ENCODE measurements at regions not wholly inside any gene's neighbourhood (a gene's known extent, or its start where the extent isn't known, plus 50 kb on each side); places are given as distances from the start of the nearest gene placed in this dataset.
"Not testable (repeated sequence)": the region's sequence is repeated elsewhere in the genome, so short reads cannot be mapped to it uniquely, and the experiment has no call there.

DNA sequence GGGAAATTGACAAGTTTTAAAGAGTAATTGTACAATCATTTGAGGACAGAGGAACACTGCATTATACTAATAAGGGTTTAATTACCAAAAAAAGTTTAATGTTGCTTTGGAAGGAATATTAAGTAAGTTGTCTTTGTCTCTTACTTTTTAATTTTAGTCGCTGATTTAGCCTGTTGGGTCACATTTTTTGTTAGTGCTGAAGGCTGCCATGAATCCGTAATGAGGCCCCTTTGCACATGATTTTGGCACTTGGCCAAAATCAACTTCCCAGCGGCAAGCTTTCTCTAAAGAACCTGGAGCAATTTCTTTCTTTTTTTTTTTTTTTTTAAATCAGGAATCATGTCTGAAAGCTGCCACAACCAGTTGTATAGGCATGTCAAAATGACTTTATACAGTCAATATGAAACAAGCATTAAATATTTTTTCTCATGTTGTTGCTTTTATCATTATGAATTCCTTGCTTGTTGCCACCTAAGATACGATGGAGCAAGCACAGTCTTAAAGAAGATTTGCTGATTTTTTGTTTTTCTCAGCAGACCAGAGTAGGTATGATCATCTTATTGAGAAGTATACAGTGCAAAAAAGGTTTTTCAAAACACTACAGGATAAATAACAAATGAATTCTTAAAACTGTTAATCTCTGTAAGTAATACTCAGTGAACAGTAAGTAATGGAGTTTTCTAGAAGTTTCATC lies 690.4 kb downstream of the USP25 start:
- no peak for DNase-seq (ENCODE audit: low read depth)

DNA sequence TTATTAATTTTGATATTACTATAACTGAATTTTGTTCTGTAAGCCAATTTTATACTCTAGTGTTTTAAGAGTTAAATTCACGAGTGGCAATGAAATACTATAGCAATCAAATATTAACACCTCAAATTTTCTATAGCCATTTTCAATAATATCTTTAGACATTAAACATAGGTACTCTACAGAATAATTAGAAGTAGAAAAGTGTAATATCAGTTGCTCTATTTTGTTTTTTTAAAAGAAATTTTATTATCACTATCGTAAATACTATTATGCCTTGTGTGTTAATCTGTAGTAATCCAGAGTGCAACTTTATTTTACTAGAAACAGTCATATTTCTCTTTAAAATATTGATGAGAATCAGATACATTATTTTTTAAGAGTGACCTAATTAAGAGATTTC lies 691.2 kb downstream of the USP25 start:
- no peak for DNase-seq (ENCODE audit: low read depth)

DNA sequence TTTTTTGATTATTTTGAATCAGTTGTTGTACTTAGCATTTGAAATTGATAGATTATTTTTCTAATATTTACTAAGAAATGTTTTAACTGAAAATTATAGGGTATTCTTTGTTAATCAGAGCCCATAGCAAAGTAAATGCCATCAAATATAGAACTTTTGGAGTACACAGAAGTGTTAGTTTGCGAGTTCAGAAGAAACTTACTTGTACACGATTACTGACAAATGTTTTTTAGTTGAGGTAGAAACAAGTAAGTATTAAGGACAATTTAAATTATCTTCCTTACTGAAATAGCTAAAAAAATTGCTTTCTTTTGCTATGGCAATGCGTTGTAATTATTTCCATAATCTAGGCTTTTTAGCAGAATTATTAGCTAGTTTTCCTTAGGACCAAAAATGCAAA lies 692.2 kb downstream of the USP25 start:
- DNase-seq (ENCODE audit: low read depth) = no peak

DNA sequence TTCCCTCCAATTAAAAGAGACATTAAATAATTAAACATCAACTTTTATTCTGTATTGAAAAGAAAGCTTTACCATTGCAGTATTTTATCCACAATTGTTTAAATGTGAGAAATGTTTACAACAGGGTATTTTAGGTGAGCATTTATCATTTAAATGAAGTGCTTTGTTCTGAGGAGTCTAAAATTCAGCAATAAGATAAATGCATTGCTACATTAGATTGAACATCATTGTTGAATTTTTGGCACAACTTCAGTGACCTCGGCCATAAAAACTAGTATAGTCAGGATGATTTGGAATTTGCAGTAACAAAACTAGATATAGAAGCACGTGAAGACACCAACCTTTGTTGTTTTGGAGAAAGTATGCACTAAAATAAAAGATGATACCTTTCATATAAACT lies 692.9 kb downstream of the USP25 start:
- DNase-seq (ENCODE audit: low read depth) = no peak

DNA sequence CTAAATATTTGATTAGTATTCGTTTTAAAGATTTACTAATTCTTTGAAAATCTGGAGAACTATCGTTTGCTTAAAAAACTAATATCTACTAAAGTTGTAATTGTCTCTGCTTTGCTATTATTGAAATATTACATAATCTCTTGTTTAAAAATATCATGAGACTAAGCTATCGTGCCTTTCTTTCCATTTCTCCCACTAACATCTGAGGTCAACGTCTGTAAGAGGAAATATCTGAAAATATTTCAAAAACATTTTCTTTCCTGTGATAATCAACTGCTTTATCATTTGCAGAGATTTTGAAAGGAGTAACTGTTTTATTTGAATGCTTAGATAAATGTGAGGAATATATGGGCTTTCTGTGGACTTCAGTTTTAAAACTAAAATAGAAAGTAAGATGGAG lies 694.1 kb downstream of the USP25 start:
- no peak for DNase-seq (ENCODE audit: low read depth)

DNA sequence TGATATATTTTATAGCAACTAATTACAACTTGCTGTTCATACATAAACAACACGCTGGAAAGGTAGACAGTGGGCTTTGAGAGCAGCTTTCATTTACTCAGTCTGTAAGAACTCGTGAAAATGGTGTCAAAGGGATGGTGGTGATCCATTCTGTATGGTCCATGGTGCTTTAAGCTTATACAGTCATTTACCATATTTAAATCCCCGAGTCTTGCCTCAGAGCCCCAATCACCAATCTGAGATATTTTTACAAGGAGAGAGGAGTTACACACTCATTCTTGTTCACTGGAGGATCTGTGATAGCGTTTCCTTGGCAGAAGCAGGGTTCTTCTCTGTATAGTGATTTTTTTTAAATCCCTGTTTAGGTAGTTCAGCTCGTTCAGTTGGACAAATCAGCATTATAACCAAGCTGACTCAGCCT lies 694.6 kb downstream of the USP25 start:
- DNase-seq (ENCODE audit: low read depth) = no peak

DNA sequence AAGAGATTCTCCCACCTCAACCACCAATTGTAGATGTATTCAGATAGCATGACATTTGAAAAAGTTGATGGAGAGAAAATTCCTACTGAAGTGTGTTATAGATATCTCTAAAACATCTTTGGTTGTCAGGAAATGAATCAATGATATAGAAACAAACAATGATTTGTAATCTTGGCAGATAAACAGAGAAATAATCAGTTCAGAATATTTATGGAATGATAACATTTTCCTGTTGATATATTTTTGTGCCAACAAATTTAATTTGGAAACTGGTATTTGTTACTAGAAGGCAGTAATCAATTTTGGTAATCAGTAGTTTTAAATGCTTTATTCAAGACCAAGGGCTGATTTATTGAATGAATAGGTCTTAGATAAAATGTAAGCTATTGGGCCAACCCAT lies 695.6 kb downstream of the USP25 start:
- no peak for DNase-seq (ENCODE audit: low read depth)

DNA sequence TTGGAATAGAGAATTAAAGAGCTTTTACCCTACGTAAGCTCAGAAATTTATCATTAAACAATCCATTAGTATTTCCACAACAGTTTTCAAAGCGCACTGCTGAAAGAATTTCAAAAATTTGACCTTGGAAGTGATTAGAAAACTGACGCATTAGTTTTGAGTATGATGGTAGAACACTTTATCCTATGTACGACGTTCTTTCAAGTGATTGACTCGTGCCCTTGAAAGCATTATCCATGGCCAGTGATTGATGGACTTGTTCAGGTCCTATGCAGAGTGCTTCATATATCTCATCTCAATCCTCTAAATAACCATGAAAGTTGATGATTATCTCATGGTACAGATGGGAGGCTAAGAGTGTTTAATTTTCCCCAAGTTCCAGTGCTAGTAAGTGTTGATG lies 697.2 kb downstream of the USP25 start:
- DNase-seq (ENCODE audit: low read depth) = no peak

DNA sequence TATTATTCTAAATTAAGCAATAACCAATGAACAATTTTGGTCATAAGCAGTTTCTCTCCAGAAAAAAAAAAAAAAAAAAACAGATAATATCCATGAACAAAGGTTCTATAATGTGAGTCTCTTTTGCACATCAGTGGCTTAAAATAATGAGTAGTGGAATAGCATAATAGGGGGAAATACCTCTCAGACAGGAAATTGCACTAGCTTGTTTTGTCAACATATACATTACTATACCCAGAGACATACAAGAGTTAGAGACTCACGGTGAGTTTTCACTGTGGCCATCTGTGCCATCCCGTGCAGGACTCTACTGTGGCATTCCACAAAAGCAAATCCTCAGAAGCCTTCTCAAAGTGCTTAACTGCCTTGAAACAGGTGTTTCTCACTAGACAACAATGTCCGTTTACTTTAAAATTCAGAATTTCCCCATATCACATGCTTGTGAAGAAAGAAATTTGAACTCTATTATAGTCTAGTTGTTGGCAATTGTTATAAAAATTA lies 697.9 kb downstream of the USP25 start:
- no peak for DNase-seq (ENCODE audit: low read depth)

DNA sequence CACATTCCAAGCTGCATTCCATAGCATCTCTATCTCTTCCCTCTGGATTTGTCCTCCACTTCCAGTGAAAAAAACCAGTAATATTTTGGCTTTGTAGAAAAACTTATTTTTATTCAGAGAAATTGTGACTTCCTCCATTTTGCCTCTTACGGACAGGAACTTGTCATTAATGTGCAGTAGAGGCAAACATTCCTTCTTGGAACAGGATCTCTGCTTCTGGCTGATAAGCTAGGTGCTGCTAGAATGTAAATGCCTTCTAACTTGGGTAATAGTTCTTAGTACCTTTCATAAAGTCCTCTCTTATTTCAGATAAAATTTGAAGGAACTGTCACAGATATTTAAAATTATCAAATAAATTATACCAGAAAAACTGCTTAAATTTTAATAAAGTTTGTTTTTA lies 707.8 kb downstream of the USP25 start:
- no peak for DNase-seq (ENCODE audit: low read depth)

DNA sequence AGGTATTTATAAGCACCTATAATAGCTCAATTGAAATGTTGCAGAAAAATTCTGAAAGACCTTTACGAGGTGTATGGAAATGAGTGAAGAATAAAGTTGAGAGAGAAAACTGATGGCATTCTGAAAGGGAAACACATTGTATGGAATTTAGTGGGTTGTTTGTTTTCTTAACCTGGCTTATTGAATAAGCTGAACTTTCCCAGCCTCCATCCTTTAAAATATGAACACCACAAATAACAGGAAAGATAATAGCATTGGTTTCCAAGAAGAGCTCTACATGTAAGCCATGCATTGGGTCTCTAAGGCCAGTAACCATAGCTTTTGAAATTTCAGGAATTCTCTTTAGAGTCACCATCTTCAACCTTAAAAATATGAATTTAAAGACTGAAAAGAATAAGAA lies 709.0 kb downstream of the USP25 start:
- DNase-seq (ENCODE audit: low read depth) = no peak

DNA sequence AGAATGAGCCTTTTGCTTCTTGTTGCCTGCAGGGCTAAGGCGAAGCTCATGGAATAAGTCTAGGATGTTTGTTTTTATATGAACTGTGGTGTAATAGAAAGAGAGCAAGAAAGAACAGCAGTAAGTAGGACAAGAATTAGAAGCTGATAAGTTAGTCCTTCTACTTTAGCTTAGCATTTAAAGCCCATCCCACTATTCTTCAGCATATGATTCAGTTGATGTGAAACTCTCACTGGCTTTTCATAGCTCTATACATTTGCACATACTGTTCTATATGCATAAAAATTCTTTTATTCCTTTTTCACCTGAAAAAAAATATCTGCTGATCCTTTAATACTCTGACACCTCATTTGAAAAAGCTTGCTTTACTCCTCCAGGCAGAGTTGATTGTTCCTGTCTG lies 712.0 kb downstream of the USP25 start:
- DNase-seq (ENCODE audit: low read depth) = no peak

DNA sequence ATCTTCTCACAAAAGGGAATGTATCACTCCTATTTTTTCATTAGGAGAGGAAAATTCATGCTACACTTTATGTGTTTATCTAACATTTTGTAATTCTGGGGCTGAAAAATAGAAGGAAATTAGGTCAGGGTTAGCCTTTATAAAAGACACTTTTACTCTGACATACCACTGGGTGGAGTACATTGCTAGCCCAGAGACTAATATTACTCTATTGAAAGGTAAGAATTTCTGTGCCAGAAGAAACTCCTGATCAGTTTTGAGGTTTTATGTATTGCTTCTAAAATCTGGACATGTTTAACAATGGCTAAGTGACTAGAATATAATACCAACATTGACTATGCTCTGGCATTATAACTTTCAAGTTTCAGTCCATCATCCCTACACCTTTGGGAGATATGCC lies 724.6 kb downstream of the USP25 start:
- DNase-seq (ENCODE audit: low read depth) = no peak

DNA sequence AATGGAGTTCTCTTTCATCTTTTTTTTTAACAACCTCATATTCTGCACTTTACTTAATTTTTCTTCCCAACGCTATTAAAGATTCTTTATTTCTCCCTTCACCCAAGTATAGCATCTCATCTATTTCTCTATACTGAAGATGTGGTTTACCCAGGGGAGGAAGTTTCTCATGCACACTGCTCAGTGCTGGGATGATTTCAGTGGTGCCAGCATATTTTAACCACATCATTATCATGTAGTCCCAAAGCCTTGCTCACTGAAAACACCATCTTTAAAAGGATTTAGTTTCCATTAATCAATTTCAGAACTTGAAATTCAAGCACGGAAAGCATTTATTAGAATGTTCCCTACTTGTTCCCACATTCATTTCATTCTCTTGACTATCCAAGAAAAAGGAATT lies 725.7 kb downstream of the USP25 start:
- DNase-seq (ENCODE audit: low read depth) = no peak

DNA sequence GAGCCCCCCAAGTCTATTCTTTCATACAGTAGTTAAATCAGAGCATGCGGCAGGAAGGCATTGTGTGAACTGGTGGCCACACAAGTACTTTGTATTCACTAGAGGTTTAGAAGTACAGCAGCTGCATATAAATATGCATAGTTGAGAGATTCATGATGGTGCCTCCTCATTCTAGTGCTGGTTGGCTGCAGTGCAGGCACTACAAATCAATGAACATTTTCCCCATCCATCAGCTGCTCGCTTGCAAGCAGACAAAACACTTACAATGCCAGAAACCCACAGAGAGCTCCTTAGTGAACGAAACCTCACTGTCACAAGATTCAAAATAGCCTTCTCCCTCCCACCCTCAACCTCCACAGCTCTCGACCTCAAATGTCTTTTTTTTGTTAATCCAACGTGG lies 726.2 kb downstream of the USP25 start:
- no peak for DNase-seq (ENCODE audit: low read depth)

DNA sequence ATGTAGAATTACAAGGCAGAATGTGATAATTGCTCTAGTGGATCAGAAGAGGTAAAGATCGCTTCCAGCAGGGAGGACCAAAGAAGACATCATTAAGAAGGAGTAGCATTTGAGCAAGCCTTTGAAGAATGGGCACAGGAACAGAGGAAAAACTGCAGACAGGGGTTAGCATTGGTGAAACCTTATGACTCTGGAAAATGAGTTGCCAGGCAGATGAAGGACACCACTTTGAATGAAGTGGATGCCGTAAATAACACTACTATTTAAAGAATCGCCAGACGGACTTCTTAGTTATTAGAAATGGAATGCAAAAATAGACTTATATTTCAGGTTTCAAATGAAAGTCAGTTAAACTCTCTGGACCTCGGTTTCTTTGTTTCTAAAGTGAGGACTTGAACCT lies 727.7 kb downstream of the USP25 start:
- DNase-seq (ENCODE audit: low read depth) = no peak

DNA sequence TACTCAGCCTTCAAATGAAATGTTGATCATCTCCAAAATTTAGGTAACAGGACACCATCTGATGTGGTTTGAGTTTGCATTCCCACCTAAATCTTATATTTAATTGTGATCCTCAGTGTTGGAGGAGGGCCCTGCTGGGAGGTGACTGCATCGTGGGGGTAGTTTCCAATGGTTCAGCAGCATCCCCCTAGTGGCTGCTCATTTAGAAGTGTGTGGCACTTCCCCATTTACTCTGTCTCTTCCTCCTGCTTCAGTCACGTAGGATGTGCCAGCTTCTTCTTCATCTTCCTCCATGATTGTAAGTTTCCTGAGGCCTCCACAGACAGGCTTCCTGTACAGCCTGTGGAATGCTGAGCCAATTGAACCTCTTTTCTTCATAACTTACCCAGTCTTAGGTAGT lies 731.2 kb downstream of the USP25 start:
- DNase-seq (ENCODE audit: low read depth) = no peak

DNA sequence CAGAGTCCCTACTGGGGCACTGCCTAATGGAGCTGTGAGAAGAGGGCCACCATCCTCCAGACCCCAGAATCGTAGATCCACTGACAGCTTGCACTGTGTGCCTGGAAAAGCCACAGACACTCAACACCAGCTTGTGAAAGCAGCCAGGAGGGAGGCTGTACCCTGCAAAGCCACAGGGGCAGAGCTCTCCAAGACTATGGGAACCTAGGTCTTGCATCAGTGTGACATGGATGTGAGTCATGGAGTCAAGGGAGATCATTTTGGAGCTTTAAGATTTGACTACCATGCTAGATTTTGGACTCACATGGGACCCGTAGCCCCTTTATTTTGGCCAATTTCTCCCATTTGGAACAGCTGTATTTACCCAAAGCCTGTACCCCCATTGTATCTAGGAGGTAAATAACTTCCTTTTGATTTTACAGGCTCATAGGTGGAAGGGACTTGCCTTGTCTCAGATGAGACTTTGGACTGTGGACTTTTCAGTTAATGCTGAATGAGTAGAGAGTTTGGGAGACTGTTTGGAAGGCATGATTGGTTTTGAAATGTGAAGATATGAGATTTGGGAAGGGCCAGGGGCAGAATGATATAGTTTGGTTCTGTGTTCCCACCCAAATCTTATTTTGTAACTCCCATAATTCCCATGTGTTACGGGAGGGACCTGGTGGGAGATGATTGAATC lies 734.6 kb downstream of the USP25 start:
- DNase-seq (ENCODE audit: low read depth) = not testable (repeated sequence)

DNA sequence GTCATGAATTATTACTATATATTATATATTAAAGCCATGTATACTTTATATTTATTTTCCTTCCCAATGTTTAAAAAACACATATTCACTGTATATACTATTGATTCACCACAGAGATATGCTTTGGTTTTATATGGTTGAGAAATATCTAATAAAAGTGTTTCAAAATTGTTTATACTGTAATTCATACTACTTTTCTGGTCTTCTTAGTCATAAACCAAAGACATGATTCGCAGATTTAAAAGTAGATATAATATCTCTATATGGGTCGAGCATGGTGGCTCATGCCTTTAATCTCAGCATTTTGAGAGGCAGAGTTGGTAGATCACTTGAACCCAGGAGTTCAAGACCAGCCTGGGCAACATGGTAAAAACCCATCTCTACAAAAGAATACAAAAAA lies 738.4 kb downstream of the USP25 start:
- no peak for DNase-seq (ENCODE audit: low read depth)

DNA sequence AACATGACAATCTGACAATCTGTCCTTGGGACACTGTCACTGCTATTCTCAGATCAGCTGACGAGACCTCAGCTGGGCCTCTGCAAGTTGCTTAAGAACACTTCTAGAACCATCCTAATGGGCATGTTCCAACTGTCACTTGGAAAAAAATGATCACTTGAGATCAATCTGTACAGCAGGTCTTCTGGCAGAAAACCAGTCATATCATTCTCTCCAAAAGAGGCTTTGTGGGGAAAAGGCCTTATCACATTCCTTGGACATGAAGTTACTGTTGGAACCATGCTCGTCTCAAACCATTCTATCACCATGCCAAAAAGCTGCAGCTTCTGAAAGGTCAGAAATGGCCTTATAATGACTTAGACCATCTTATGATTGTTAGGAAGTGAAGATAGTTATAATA lies 744.2 kb downstream of the USP25 start:
- DNase-seq (ENCODE audit: low read depth) = no peak

DNA sequence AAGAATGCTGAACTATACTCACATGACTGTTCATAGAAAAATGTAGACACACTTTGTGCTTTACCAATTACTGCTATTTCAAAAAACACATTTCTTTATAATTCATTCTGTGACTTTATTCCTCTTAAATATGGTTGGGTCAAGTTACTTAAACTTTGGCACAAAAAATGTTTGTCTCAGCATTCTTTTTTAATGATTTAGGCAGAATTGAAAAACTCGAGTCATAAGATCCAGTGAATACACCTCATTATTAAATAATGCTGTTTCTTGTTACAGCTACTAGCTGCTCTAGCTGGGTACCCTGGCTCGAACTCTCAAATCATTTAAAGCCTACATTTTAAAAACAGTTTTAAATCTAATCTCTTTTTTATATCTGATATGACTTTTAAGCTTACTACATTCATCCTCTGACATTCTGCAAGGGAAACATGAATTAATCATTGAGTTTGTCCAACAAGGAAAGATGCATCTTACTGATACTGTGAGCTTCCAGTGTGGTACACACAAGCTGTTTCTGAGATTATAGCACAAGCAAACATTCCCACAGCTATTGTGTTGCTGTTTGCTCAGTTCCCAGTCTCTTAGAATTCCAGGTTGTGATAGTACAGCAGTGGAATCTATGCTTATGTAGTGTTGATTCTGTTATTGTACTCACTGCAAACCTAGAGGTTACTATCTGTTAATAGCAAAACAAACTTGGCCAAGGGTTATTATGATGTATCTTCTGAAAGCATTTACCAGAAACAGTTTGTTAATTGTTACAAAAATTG lies 746.5 kb downstream of the USP25 start:
- DNase-seq (ENCODE audit: low read depth) = no peak

DNA sequence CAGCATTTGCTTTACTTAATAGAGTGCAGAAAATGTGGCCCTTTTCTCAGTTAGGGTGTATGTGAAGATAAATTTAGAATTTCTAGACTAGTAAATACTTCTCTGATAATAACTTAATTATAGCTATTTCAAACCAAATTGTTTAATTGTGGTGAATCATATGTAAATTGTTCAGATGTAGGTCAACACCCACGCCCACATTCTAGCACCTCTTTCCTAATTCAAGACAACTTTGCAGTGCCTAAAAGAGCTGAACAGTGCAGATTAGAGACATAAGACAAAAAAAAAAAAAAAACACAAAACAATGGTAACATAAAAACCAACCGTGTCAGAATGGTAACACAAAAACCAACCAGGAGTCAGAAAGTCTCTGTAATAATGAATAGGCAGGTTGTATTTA lies 758.3 kb downstream of the USP25 start:
- no peak for DNase-seq (ENCODE audit: low read depth)

DNA sequence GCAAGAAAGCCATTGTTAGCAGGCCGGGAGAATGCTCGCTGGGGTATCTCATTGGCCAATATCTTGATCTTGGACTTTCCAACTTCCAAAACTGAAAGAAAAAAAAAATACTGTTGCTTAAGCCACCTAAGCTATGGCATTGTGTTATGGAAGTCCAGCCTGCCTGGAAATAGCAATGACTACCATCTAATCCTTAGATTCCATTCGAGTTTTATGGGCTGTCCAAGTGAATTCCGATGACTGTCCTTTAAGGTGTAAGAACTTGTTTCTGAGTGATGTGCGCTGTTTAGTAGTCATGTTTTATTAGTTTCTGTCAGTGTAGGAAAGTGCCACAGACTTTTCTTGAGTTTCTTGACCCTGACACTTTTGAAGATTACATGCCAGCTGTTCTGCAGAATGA lies 762.6 kb downstream of the USP25 start:
- no peak for DNase-seq (ENCODE audit: low read depth)

Measured in stimulated activated CD8-positive, alpha-beta memory T cell treated with anti-CD3 and anti-CD28 coated beads, Interleukin-4, amount 100 ng/mL, for 24 hours (primary cell).